ENCODE measurements at regions not wholly inside any gene's neighbourhood (a gene's known extent, or its start where the extent isn't known, plus 50 kb on each side); places are given as distances from the start of the nearest gene placed in this dataset.

- no peak overlapping the region for H3K4ac ChIP-seq (replicated peaks; ENCODE audit: insufficient read length, low read depth, low read length)
- no peaks in the 10 kb centered on the region for H3K79me2 ChIP-seq (ENCODE audit: control insufficient read depth in 1 of 2, insufficient read depth in 2 of 2, low read length in 2 of 2)
- no peak for TF ChIP-seq TCF12 (IDR thresholded peaks at IDR 0.05; ENCODE audit: low read depth, low read length)
- no peak for TF ChIP-seq HDAC2 (IDR thresholded peaks at IDR 0.05; ENCODE audit: borderline replicate concordance in 1 of 2, low read depth in 2 of 2, low read length in 2 of 2)
- H3K4me1 ChIP-seq (replicated peaks in 1 of 4; ENCODE audit: control insufficient read depth in 3 of 4, insufficient read depth in 4 of 4, low read length in 3 of 4) = no peaks in the 10 kb centered on the region
- H2BK20ac ChIP-seq (ENCODE audit: low read length) = no peak overlapping the region
- 100% methylated on average over 1 of the region's 1 CpG; no CpG with 5 or more reads in 1 of the 2 experiments for WGBS, 2 experiments (ENCODE audit: extremely low coverage in 1 of 2, insufficient coverage in 1 of 2, insufficient read length in 1 of 2, insufficient replicate concordance in 2 of 2, low coverage in 1 of 2, low lambda C conversion rate in 2 of 2, missing lambda C conversion rate in 1 of 2)
- peaks cover 4 to 11% of the 10 kb centered on the region in 2 experiments; a peak in 3 of 4 replicates for H3K9me3 ChIP-seq (ENCODE audit: insufficient read depth in 2 of 2, low read depth in 1 of 2, low read length in 1 of 2)
- no peak overlapping the region for H3K4me2 ChIP-seq (ENCODE audit: insufficient read depth in 1 of 2, low read depth in 2 of 2, low read length in 2 of 2)
- peaks cover 0 to 7% (median 0%) of the 10 kb centered on the region in 4 experiments; a peak in 1 of 8 replicates for H3K36me3 ChIP-seq (ENCODE audit: control insufficient read depth in 2 of 4, insufficient read depth in 4 of 4, low read length in 3 of 4)
- FAIRE-seq = no peak
- H3K14ac ChIP-seq (ENCODE audit: insufficient read length) = no peak overlapping the region
- no peak overlapping the region for H4K91ac ChIP-seq (replicated peaks; ENCODE audit: insufficient read length, low read length)
- H2AK5ac ChIP-seq (ENCODE audit: low read depth, low read length) = no peak overlapping the region
- no peak overlapping the region for H3K4me3 ChIP-seq (ENCODE audit: extremely low read depth in 1 of 4, insufficient read depth in 2 of 4, low read depth in 3 of 4, low read length in 4 of 4)
- H2BK5ac ChIP-seq (ENCODE audit: low read depth, low read length) = no peak overlapping the region
- no peaks in the 10 kb centered on the region for H3K23me2 ChIP-seq (ENCODE audit: low read depth, low read length)
- CTCF ChIA-PET (ENCODE audit: partially characterized antibody) = interaction anchor here (1.0 kb wide), 1 partner anchor 552 kb away, joined by 3 read pairs; no protein-coding TSS in a partner anchor
- no peak overlapping the region for H3K23ac ChIP-seq (ENCODE audit: insufficient read length)
- no peak overlapping the region; the same call in 1 of the 2 replicates for H2AFZ ChIP-seq (ENCODE audit: low read length)
- no peak overlapping the region for H3K56ac ChIP-seq (replicated peaks; ENCODE audit: insufficient read length, low read depth, low read length)
- no peak overlapping the region for H3K9ac ChIP-seq (replicated peaks in 1 of 4; ENCODE audit: extremely low read depth in 1 of 4, low read depth in 3 of 4, low read length in 3 of 4)
- DNase-seq (ENCODE audit: low read depth in 1 of 2, low spot score in 2 of 2) = no peak
- no peaks in the 10 kb centered on the region for H3K27me3 ChIP-seq (replicated peaks in 1 of 4; ENCODE audit: control insufficient read depth in 3 of 4, extremely low read depth in 1 of 4, insufficient read depth in 3 of 4, low read length in 3 of 4)
- no peak overlapping the region for H4K8ac ChIP-seq (ENCODE audit: extremely low read depth, insufficient read depth, low read length)
- no peak overlapping the region for H2BK12ac ChIP-seq (ENCODE audit: low read depth, low read length)
- no peak overlapping the region for H2BK120ac ChIP-seq (replicated peaks; ENCODE audit: low read depth, low read length)
- no peak overlapping the region for H3K27ac ChIP-seq (ENCODE audit: low read depth, low read length)
- H3K18ac ChIP-seq (ENCODE audit: extremely low read depth, low read length) = no peak overlapping the region
- H4K5ac ChIP-seq (ENCODE audit: insufficient read length, low read depth, low read length) = no peak overlapping the region
- no peaks in the 10 kb centered on the region for H4K20me1 ChIP-seq (replicated peaks in 1 of 2; ENCODE audit: control insufficient read depth in 1 of 2, insufficient read depth in 2 of 2, low read length in 2 of 2)
- H3K79me1 ChIP-seq (ENCODE audit: low read depth, low read length) = no peaks in the 10 kb centered on the region
- POLR2A ChIA-PET (ENCODE audit: partially characterized antibody) = no interaction called here
- H2BK15ac ChIP-seq (ENCODE audit: low read length) = no peak overlapping the region
Observed at GRCh38 chr7:94104301-94104700, 100.1 kb upstream of the BET1 start.

All from H1 (cell line).